ENCODE measurements at regions not wholly inside any gene's neighbourhood (a gene's known extent, or its start where the extent isn't known, plus 50 kb on each side); places are given as distances from the start of the nearest gene placed in this dataset.

GRCh38 chr6:99136488-99136887 lies 188.7 kb upstream of the FBXL4 start:
- H3K4me1 Mint-ChIP-seq (ENCODE audit: low read depth), result no peaks in the 10 kb centered on the region
- DNase-seq, result no peak
- no peak for ATAC-seq
- POLR2A ChIA-PET, result no interaction called here
- no peak overlapping the region for H3K27ac Mint-ChIP-seq
- CTCF ChIA-PET, result no interaction called here
- peaks cover 6% of the 10 kb centered on the region for H3K27me3 Mint-ChIP-seq (ENCODE audit: low read depth)
- no peaks in the 10 kb centered on the region for H3K9me3 Mint-ChIP-seq (ENCODE audit: insufficient read depth)
- no peak overlapping the region for H3K4me3 Mint-ChIP-seq
- no peaks in the 10 kb centered on the region for H3K36me3 Mint-ChIP-seq (ENCODE audit: low read depth)

GRCh38 chr6:99132026-99132635 lies 184.4 kb upstream of the FBXL4 start:
- no peak overlapping the region for H3K4me3 Mint-ChIP-seq
- H3K27ac Mint-ChIP-seq, result no peak overlapping the region
- ChIA-PET POLR2A (no interaction called here), CTCF (no interaction called here)
- peaks cover 6% of the 10 kb centered on the region for H3K27me3 Mint-ChIP-seq (ENCODE audit: low read depth)
- H3K36me3 Mint-ChIP-seq (ENCODE audit: low read depth), result no peaks in the 10 kb centered on the region
- ATAC-seq, result no peak
- H3K4me1 Mint-ChIP-seq (ENCODE audit: low read depth), result no peaks in the 10 kb centered on the region
- no peaks in the 10 kb centered on the region for H3K9me3 Mint-ChIP-seq (ENCODE audit: insufficient read depth)
- no peak for DNase-seq

GRCh38 chr6:99130897-99131873 lies 183.4 kb upstream of the FBXL4 start:
- peaks cover 6% of the 10 kb centered on the region for H3K27me3 Mint-ChIP-seq (ENCODE audit: low read depth)
- CTCF ChIA-PET, result no interaction called here
- H3K4me3 Mint-ChIP-seq, result no peak overlapping the region
- DNase-seq, result no peak
- no peaks in the 10 kb centered on the region for H3K4me1 Mint-ChIP-seq (ENCODE audit: low read depth)
- no peaks in the 10 kb centered on the region for H3K36me3 Mint-ChIP-seq (ENCODE audit: low read depth)
- H3K9me3 Mint-ChIP-seq (ENCODE audit: insufficient read depth), result no peaks in the 10 kb centered on the region
- POLR2A ChIA-PET, result no interaction called here
- ATAC-seq, result no peak
- H3K27ac Mint-ChIP-seq, result no peak overlapping the region

- DNase-seq, result no peak
- Mint-ChIP-seq H3K9me3 (ENCODE audit: insufficient read depth) (no peaks in the 10 kb centered on the region), H3K36me3 (ENCODE audit: low read depth) (no peaks in the 10 kb centered on the region), H3K4me3 (no peak overlapping the region), H3K27me3 (ENCODE audit: low read depth) (peaks cover 6% of the 10 kb centered on the region), H3K4me1 (ENCODE audit: low read depth) (no peaks in the 10 kb centered on the region), H3K27ac (no peak overlapping the region)
- ChIA-PET POLR2A (no interaction called here), CTCF (no interaction called here)
- ATAC-seq, result no peak
These were observed 182.1 kb upstream of the FBXL4 start for GRCh38 chr6:99129835-99130234.

- no peaks in the 10 kb centered on the region for H3K36me3 Mint-ChIP-seq (ENCODE audit: low read depth)
- ChIA-PET POLR2A (no interaction called here), CTCF (no interaction called here)
- no peak for ATAC-seq
- H3K4me1 Mint-ChIP-seq (ENCODE audit: low read depth), result no peaks in the 10 kb centered on the region
- H3K27ac Mint-ChIP-seq, result no peak overlapping the region
- peaks cover 3% of the 10 kb centered on the region for H3K27me3 Mint-ChIP-seq (ENCODE audit: low read depth)
- DNase-seq, result no peak
- no peak overlapping the region for H3K4me3 Mint-ChIP-seq
- no peaks in the 10 kb centered on the region for H3K9me3 Mint-ChIP-seq (ENCODE audit: insufficient read depth)
These were observed 174.0 kb upstream of the FBXL4 start for GRCh38 chr6:99121748-99122147.

GRCh38 chr6:99120641-99121040 lies 172.9 kb upstream of the FBXL4 start:
- Mint-ChIP-seq H3K27me3 (ENCODE audit: low read depth) (peaks cover 3% of the 10 kb centered on the region), H3K4me3 (no peak overlapping the region), H3K36me3 (ENCODE audit: low read depth) (no peaks in the 10 kb centered on the region), H3K4me1 (ENCODE audit: low read depth) (no peaks in the 10 kb centered on the region), H3K27ac (no peak overlapping the region), H3K9me3 (ENCODE audit: insufficient read depth) (no peaks in the 10 kb centered on the region)
- DNase-seq, result no peak
- no peak for ATAC-seq
- POLR2A ChIA-PET, result no interaction called here
- CTCF ChIA-PET, result interaction anchor here (1.6 kb wide), 1 partner anchor 10 kb away, joined by 20 read pairs; no protein-coding TSS in a partner anchor

GRCh38 chr6:99119109-99120031 lies 171.6 kb upstream of the FBXL4 start:
- peak; percentile 42 for DNase-seq
- Mint-ChIP-seq H3K9me3 (ENCODE audit: insufficient read depth) (no peaks in the 10 kb centered on the region), H3K27ac (no peak overlapping the region), H3K4me1 (ENCODE audit: low read depth) (no peaks in the 10 kb centered on the region), H3K4me3 (no peak overlapping the region), H3K27me3 (ENCODE audit: low read depth) (peaks cover 9% of the 10 kb centered on the region), H3K36me3 (ENCODE audit: low read depth) (no peaks in the 10 kb centered on the region)
- ChIA-PET CTCF (interaction anchor here (0.6 to 1.6 kb wide), 13 partner anchors 9 to 1646 kb away, joined by 3 to 20 read pairs (median 3); no protein-coding TSS in a partner anchor), POLR2A (no interaction called here)
- no peak for ATAC-seq

GRCh38 chr6:99114769-99115406 lies 167.1 kb upstream of the FBXL4 start:
- Mint-ChIP-seq H3K4me1 (ENCODE audit: low read depth) (no peaks in the 10 kb centered on the region), H3K9me3 (ENCODE audit: insufficient read depth) (no peaks in the 10 kb centered on the region), H3K27me3 (ENCODE audit: low read depth) (peaks cover 20% of the 10 kb centered on the region), H3K4me3 (no peak overlapping the region), H3K36me3 (ENCODE audit: low read depth) (no peaks in the 10 kb centered on the region), H3K27ac (no peak overlapping the region)
- DNase-seq (no peak), ATAC-seq (no peak)
- POLR2A ChIA-PET, result no interaction called here
- CTCF ChIA-PET, result no interaction called here

GRCh38 chr6:99111590-99111989 lies 163.8 kb upstream of the FBXL4 start:
- CTCF ChIA-PET, result interaction anchor here (3.3 kb wide), 1 partner anchor 8 kb away, joined by 20 read pairs; no protein-coding TSS in a partner anchor
- POLR2A ChIA-PET, result no interaction called here
- Mint-ChIP-seq H3K27ac (no peak overlapping the region), H3K36me3 (ENCODE audit: low read depth) (no peaks in the 10 kb centered on the region), H3K4me3 (no peak overlapping the region), H3K27me3 (ENCODE audit: low read depth) (peaks cover 25% of the 10 kb centered on the region), H3K9me3 (ENCODE audit: insufficient read depth) (no peaks in the 10 kb centered on the region), H3K4me1 (ENCODE audit: low read depth) (no peaks in the 10 kb centered on the region)
- ATAC-seq, result no peak
- no peak for DNase-seq

- H3K27me3 Mint-ChIP-seq (ENCODE audit: low read depth), result peaks cover 23% of the 10 kb centered on the region
- CTCF ChIA-PET, result interaction anchor here (3.3 kb wide), 1 partner anchor 10 kb away, joined by 20 read pairs; no protein-coding TSS in a partner anchor
- no peaks in the 10 kb centered on the region for H3K9me3 Mint-ChIP-seq (ENCODE audit: insufficient read depth)
- H3K4me3 Mint-ChIP-seq, result no peak overlapping the region
- DNase-seq, result no peak
- no peaks in the 10 kb centered on the region for H3K4me1 Mint-ChIP-seq (ENCODE audit: low read depth)
- H3K36me3 Mint-ChIP-seq (ENCODE audit: low read depth), result no peaks in the 10 kb centered on the region
- ATAC-seq, result no peak
- no peak overlapping the region for H3K27ac Mint-ChIP-seq
- POLR2A ChIA-PET, result no interaction called here
These were observed 162.3 kb upstream of the FBXL4 start for GRCh38 chr6:99110029-99110428.

GRCh38 chr6:99104218-99104617 lies 156.5 kb upstream of the FBXL4 start:
- Mint-ChIP-seq H3K27me3 (ENCODE audit: low read depth) (peaks cover 10% of the 10 kb centered on the region), H3K36me3 (ENCODE audit: low read depth) (no peaks in the 10 kb centered on the region), H3K4me1 (ENCODE audit: low read depth) (no peaks in the 10 kb centered on the region), H3K9me3 (ENCODE audit: insufficient read depth) (no peaks in the 10 kb centered on the region), H3K27ac (no peak overlapping the region), H3K4me3 (no peak overlapping the region)
- CTCF ChIA-PET, result no interaction called here
- DNase-seq (no peak), ATAC-seq (no peak)
- POLR2A ChIA-PET, result no interaction called here

All from activated CD8-positive, alpha-beta T cell treated with anti-CD3 and anti-CD28 coated beads, Interleukin-2, amount 10 ng/mL, durations not matched to agents 7 days and 5 days (primary cell).